ENCODE measurements at regions not wholly inside any gene's neighbourhood (a gene's known extent, or its start where the extent isn't known, plus 50 kb on each side); places are given as distances from the start of the nearest gene placed in this dataset.

- no peak for DNase-seq
Observed at GRCh38 chr12:3336606-3337311, 154.2 kb upstream of the PRMT8 start.

DNA sequence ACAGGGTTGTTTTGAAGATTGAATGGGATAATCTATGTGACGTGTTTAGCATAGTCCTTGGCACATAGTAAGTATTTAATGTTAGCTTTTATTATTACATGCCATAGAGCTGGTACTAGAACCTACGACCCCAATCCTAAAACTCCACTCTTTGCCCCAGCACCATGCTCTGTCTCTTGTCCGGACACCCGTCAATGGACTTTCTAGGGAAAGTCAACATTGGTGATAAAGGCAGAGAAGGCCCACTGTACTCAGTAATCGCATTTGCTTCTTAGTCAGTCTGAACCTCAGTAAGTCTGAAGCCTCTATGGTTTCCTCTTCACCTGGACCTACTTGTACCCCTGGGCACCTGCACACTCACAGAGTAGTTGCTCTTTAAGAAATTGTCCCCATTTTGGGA, 153.1 kb upstream of the PRMT8 start:
- no peak for DNase-seq

DNA sequence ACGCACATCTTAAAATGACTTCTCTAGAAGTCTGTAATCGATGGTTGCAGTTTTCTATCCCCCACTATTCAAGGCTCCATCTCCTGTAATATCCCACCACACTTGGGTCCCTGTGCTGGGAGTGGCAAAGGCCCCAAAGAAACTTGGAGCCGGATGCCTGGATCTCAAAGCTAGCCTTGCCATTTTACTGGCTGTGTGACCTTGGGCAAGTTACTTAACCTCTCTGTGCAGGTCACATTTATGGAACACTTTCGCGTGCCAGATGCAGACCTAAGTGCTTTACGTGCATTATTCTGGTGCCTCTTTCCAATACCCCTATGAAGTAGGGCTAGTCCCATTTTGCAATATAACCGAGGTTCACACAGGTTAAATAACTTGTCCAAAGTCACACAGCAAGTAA, 151.8 kb upstream of the PRMT8 start:
- no peak for DNase-seq

DNA sequence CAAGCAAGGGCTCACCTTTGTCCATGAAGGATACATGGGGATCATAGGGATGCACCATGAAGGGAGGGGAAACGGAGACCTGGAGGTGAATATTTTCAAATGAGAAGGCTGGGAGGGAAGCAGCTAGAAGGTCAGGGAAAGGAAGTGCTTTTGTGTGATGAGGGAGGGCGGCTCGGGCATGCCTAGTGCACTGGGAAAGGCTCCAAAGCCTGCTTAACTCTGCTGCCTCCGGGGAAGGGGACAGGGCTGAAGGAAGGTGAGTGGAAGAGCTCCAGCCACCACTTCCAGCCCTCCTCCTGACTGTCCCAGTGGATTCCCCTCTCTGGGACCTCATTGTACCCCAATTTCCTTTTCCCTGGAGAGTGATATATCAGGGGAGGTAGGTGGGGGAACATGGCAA, 149.4 kb upstream of the PRMT8 start:
- DNase-seq: no peak

DNA sequence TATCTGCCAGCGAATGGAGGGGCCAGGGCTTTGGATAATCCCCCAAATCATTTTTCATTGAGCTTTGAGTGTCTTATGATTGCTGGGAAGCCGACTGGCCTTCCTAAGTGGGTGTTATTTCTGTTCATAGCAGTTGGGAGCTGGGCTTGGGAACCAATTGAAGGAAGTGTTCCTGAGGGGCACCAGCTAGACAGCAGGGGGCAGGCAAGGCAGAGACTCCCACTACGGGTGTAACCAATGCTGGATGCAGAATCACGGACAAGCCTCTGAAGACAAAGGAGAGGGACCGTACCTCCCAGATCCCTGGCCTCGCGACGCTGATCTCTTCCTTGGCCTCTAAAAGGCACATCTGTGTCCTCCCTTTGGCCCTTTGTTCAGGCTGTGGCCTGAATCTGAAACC, 149.0 kb upstream of the PRMT8 start:
- peak; percentile 5 for DNase-seq

- DNase-seq: no peak
Observed at GRCh38 chr12:3348055-3348454, 142.9 kb upstream of the PRMT8 start.

GRCh38 chr12:3350432-3350831, 140.6 kb upstream of the PRMT8 start:
- no peak for DNase-seq

- no peak for DNase-seq
Observed at GRCh38 chr12:3351731-3352130, 139.3 kb upstream of the PRMT8 start.

GRCh38 chr12:3352230-3352629, 138.8 kb upstream of the PRMT8 start:
- DNase-seq: no peak

GRCh38 chr12:3353621-3354020, 137.4 kb upstream of the PRMT8 start:
- no peak for DNase-seq

- DNase-seq: no peak
Observed at GRCh38 chr12:3354586-3354985, 136.4 kb upstream of the PRMT8 start.

DNA sequence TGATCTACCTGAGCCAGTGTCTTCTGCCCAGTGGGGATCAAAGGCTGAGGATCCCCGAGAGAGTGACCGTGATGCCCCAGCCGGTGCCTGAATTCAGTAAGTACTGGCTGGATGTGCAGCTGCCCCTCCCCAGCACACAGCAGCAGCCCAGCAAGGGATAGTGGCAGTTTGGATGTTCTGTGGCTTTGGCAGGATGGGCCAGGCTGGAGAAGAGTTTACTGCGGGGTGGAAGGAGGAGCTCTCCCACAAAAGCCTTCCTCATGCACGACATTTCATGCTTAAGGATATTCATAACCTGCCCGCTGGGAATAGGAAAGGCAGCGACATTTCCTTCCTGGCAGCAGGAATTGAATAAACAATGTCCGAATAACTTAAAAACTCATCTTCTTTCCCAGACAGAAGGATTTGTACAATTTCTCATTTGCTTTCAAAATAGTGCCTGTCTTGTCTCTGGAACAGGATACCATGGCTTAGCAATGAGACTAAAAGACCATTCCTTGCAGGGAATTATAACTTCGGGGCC, 135.6 kb upstream of the PRMT8 start:
- no peak for DNase-seq

DNA sequence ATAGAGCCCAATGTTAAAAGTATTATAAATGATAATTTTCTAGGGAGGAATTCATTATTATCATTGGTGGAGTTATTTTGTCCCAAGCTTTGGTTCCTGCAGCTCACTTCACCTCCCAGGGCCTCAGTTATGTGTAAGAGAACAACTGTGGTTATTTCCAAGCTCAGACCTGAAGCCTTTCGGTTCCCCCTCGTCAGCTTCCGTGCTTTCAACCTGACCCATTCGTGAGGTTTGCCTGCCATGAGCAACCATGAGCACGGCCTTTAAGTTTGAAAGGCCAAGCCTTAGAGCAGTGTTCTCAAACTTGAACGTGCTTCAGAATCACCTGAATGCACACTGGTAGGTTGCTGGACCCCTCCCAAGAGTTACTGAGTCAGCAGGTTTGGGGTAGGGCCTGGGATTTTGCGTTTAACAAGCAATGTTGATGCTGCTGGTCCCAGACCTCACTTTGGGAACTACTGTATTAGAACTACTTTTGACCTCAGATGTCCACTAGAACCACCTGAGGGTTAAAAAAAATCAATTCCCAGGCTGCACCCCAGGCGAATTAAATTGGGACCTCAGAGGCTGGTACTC, 133.0 kb upstream of the PRMT8 start:
- DNase-seq: no peak

DNA sequence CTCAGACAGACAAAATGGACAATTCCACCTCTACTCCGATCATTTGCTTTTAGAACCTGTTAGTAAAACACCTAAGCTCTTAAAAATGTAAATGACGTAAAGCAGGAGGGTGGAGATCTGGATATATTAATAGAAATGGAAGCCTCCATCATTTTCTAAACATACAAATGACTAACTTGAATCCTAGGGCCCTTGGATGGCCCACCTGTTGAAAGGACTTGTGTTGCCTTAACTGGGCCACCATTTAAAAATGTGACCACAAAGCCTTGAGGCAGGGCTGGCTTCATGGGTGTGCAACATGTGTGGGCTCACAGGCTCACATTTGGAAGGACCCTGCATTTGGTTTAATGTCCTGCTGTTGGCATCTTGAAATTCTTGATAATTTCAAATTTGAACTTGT, 131.5 kb upstream of the PRMT8 start:
- DNase-seq: no peak

DNA sequence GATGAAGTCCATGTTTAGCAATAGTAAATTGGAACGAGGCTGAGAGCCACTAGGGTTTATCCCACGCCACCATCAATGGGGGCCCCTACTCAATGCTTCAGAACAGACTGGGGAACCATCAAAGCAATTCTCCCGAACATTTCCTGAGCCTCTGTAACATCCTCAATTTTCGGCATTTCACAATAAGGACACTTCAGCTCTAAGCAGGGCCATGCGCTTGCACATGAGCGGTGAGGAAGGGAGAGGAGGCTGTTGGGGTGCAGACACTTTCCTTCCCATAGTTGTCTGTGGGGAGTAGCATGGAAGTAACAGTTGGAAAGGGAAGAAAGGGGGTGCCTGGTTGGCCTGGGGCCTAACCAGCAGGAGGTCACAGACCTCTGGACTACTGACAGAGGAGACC, 129.9 kb upstream of the PRMT8 start:
- no peak for DNase-seq

DNA sequence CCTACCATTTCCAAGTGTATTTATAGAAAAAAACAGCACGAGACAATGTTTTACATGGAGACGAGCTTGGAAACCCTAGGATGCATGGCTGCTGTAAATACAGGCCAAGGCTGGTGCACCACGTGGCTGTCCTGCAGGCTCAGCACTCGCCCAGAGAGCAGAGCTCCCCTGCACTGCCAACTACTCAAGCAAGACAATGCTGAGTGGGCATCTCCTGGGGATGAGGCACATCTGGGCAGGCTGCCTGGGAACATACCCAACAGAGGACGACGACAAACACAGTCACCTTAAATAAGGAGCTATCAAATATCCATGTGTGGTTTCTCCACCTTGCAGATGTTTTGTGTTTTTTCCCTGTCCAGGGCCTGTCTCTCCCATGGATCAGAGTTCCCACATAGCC, 128.3 kb upstream of the PRMT8 start:
- no peak for DNase-seq

- no peak for DNase-seq
Observed at GRCh38 chr12:3363608-3364007, 127.4 kb upstream of the PRMT8 start.

DNA sequence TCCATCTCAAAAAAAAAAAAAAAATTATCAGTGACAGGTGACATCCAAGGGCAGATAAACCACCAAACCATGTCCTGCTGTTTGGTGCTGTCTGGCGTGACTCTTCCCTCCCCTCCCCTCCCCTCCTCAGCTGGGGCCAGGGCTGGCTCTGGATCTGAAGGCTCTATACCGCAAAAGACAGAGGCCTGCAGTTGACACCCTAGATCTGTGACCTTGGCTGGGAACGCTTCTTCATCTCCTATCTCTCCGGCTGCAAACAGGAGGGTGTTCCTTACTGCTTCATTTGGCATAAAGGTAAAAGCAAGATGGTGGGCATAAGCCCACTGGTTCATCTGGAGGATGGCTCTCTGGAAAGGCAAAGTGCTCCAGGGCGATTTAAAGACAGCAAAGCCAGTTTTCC, 126.8 kb upstream of the PRMT8 start:
- no peak for DNase-seq

DNA sequence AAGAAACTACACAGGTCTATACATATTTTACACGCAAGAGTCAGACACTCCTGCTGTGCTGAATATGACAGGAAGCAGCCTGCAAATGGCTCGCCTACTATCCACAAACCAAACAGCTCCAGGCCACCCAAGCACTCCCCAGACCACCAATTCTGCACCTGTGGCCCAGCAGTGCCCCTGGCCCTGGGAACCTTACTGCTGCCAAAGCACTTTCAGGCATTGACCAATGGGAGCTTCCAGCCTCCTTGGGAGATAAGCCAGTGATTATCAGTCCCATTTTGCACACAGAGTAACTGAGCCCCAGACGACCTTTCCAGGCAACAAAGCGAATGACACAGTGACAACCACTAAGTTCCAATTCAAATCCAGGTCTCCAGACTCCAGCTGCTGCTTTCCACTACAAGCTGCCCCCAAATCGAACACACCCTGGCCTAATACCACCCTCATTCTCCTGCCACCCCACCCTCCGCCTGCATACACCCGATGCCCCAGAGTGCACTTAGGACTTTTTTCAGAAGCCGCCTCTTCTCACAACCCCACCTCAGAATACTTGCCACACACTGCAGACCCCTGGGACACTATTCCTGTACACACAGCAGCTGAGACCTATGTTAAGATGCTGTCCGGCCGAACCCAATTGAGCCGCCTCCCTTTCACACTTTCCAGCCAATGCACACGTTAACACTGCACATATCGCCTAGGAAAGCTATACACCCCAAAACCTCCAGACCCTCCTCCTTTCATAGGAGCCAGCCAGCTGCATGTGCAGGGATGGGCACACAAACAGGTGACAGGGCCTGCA, 126.1 kb upstream of the PRMT8 start:
- no peak for DNase-seq

DNA sequence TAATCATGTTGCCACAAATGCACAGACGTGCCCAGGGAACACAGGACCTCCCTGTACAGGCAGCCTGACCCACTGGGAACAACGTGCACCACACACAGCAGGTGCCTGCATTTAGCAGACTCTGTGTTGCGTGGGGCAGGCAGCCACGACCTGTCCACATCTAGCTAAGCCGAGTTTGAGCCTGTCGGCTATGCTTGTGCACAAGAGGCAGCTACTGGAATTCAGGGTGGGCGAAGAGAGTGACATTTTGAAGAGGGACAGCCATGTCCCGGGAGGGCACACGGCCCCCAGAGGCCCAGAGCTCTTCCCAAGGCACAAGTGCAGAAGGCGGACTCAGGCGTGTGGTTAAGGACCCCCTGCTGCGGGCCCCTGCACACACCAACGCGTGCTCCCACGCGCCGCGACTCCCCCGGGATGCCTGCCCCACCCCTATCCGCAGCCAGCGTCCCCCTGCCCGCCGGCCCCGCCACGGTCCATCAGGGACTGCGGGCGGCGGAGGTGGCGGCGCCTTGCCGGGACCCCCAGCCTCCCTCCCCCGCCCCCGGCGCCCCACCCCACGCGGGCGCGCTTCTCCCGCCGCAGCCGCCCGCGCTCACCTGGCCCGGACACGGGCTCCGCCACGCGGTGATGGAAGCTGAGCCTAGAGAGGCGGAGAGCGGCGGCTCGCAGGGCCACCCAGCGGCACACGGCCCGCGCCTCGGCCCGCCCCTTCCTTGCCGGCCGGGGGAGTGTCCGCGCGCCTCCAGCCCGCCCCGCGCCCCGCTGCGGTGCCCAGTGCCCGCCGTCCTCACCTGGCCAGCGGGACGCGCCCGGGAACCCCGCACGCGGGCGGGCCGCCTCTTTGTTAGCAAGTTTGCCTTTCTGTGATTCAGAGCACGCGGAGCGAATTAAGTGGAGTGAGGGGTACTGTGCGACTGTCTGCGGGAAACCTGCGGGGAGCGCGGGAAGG, 125.3 kb upstream of the PRMT8 start:
- no peak for DNase-seq

GRCh38 chr12:3366451-3367110, 124.4 kb upstream of the PRMT8 start:
- DNase-seq: no peak

GRCh38 chr12:3367750-3368444, 123.1 kb upstream of the PRMT8 start:
- DNase-seq: no peak

Data from NCI-H748 treated with DMSO at 0.1 percent for 48 hours (cell line).